Activated CD8-positive, alpha-beta T cell treated with anti-CD3 and anti-CD28 coated beads for 36 hours (primary cell): ENCODE measurements at regions not wholly inside any gene's neighbourhood (a gene's known extent, or its start where the extent isn't known, plus 50 kb on each side); places are given as distances from the start of the nearest gene placed in this dataset.

ENCODE experiments used
- ATAC-seq: fragments of 200-7000 bp; cut with Tn5 transposase; one replicate; pipeline ENCODE4 v1.10.0; 2021; ENCODE audit warnings: mild to moderate bottlenecking, moderate library complexity
- CTCF ChIA-PET: fragments of 350-600 bp; sonication (Branson Sonifier 250); formaldehyde crosslinking; loops from one replicate; lab custom pipeline; 2021; ENCODE audit warnings: antibody characterized with exemption; lab: Charles Lee
- POLR2A ChIA-PET: fragments of 350-600 bp; sonication (Branson Sonifier 250); formaldehyde crosslinking; loops from one replicate; lab custom pipeline; 2021; ENCODE audit warnings: antibody characterized with exemption; lab: Charles Lee
- DNase-seq: peaks from one replicate; pipeline ENCODE4 v3.0.0-alpha.2; 2020
- H3K27ac Mint-ChIP-seq: one replicate; pipeline ENCODE4 v1.8.0; 2021; ENCODE audit warnings: mild to moderate bottlenecking, mixed read lengths
- H3K27me3 Mint-ChIP-seq: one replicate; pipeline ENCODE4 v1.8.0; 2021; ENCODE audit warnings: mixed read lengths
- H3K36me3 Mint-ChIP-seq: one replicate; pipeline ENCODE4 v1.8.0; 2021; ENCODE audit warnings: low read depth, mixed read lengths
- H3K4me1 Mint-ChIP-seq: one replicate; pipeline ENCODE4 v1.8.0; 2021; ENCODE audit warnings: low read depth, mixed read lengths
- H3K4me3 Mint-ChIP-seq: one replicate; pipeline ENCODE4 v1.8.0; 2021; ENCODE audit warnings: mild to moderate bottlenecking, moderate library complexity, mixed read lengths
- H3K9me3 Mint-ChIP-seq: one replicate; pipeline ENCODE4 v1.8.0; 2021; ENCODE audit warnings: mixed read lengths
- CTCF ChIP-seq: fragments of 200-600 bp; IDR thresholded peaks from one replicate; pipeline ENCODE4 v1.8.0; 2022; ENCODE audit warnings: antibody characterized with exemption, mild to moderate bottlenecking
- intact Hi-C: fragments of 100-400 bp; cut with micrococcal nuclease; formaldehyde crosslinking; loops from one replicate; pipeline ENCODE4 v1.10.0; 2022

GRCh38 chr6:1190366-1190765 lies 121.5 kb upstream of the FOXQ1 start:
- Mint-ChIP-seq H3K36me3 (no peaks in the 10 kb centered on the region), H3K9me3 (peaks cover 2% of the 10 kb centered on the region), H3K27ac (no peak overlapping the region), H3K27me3 (peaks cover 9% of the 10 kb centered on the region), H3K4me1 (no peaks in the 10 kb centered on the region), H3K4me3 (no peak overlapping the region)
- CTCF ChIA-PET: no interaction called here
- DNase-seq: no peak
- no peak for ATAC-seq
- POLR2A ChIA-PET: no interaction called here
- TF ChIP-seq CTCF: no peak
- intact Hi-C loops: no loop called here

GRCh38 chr6:1188199-1188598 lies 123.7 kb upstream of the FOXQ1 start:
- CTCF ChIA-PET: no interaction called here
- TF ChIP-seq CTCF: no peak
- Mint-ChIP-seq H3K9me3 (no peaks in the 10 kb centered on the region), H3K4me3 (no peak overlapping the region), H3K36me3 (no peaks in the 10 kb centered on the region), H3K4me1 (no peaks in the 10 kb centered on the region), H3K27me3 (peaks cover 8% of the 10 kb centered on the region), H3K27ac (no peak overlapping the region)
- DNase-seq: no peak
- no peak for ATAC-seq
- intact Hi-C loops: no loop called here
- POLR2A ChIA-PET: no interaction called here

- no peak for ATAC-seq
- Mint-ChIP-seq H3K4me1 (no peaks in the 10 kb centered on the region), H3K4me3 (no peak overlapping the region), H3K27me3 (peaks cover 13% of the 10 kb centered on the region), H3K9me3 (no peaks in the 10 kb centered on the region), H3K36me3 (no peaks in the 10 kb centered on the region), H3K27ac (no peak overlapping the region)
- intact Hi-C loops: no loop called here
- no peak for DNase-seq
- TF ChIP-seq CTCF: no peak
- CTCF ChIA-PET: no interaction called here
- POLR2A ChIA-PET: no interaction called here
Measured at GRCh38 chr6:1187293-1188131, 124.4 kb upstream of the FOXQ1 start.

GRCh38 chr6:1184318-1184717 lies 127.6 kb upstream of the FOXQ1 start:
- TF ChIP-seq CTCF: no peak
- H3K27ac Mint-ChIP-seq: no peak overlapping the region
- DNase-seq: no peak
- peaks cover 9% of the 10 kb centered on the region for H3K27me3 Mint-ChIP-seq
- CTCF ChIA-PET: no interaction called here
- POLR2A ChIA-PET: no interaction called here
- no peak overlapping the region for H3K4me3 Mint-ChIP-seq
- H3K36me3 Mint-ChIP-seq: no peaks in the 10 kb centered on the region
- intact Hi-C loops: no loop called here
- no peak for ATAC-seq
- H3K9me3 Mint-ChIP-seq: no peaks in the 10 kb centered on the region
- H3K4me1 Mint-ChIP-seq: no peaks in the 10 kb centered on the region

GRCh38 chr6:1182722-1183521 lies 129.0 kb upstream of the FOXQ1 start:
- CTCF ChIA-PET: no interaction called here
- H3K27me3 Mint-ChIP-seq: peaks cover 7% of the 10 kb centered on the region
- H3K4me1 Mint-ChIP-seq: no peaks in the 10 kb centered on the region
- H3K27ac Mint-ChIP-seq: no peak overlapping the region
- H3K4me3 Mint-ChIP-seq: no peak overlapping the region
- TF ChIP-seq CTCF: no peak
- POLR2A ChIA-PET: no interaction called here
- no peaks in the 10 kb centered on the region for H3K36me3 Mint-ChIP-seq
- intact Hi-C loops: no loop called here
- no peak for ATAC-seq
- no peaks in the 10 kb centered on the region for H3K9me3 Mint-ChIP-seq
- DNase-seq: no peak
